HEK293T (cell line): ENCODE measurements at regions not wholly inside any gene's neighbourhood (a gene's known extent, or its start where the extent isn't known, plus 50 kb on each side); places are given as distances from the start of the nearest gene placed in this dataset.

Experiments
- CTCF ChIA-PET: fragments of 350-600 bp; formaldehyde crosslinking; extraction: SDS; loops from one replicate; lab custom pipeline; 2021; ENCODE audit warnings: antibody characterized with exemption, inconsistent platforms; lab: Yijun Ruan, JAX
- POLR2A ChIA-PET: fragments of 350-600 bp; formaldehyde crosslinking; extraction: SDS; loops from one replicate; lab custom pipeline; 2020; ENCODE audit warnings: antibody characterized with exemption, inconsistent platforms; lab: Yijun Ruan, JAX
- DNase-seq: peaks from one replicate; pipeline ENCODE4 v3.0.0; 2012; ENCODE audit warnings: mixed read lengths; ENCODE audit errors: extremely low spot score
- ARNT ChIP-seq: fragments of 450-650 bp; IDR thresholded peaks from 2 replicates; pipeline ENCODE4 v1.6.1; 2017; ENCODE audit warnings: mild to moderate bottlenecking
- BHLHE40 ChIP-seq: fragments of 450-650 bp; IDR thresholded peaks from 2 replicates; pipeline ENCODE4 v1.6.1; 2016; ENCODE audit warnings: mild to moderate bottlenecking, moderate library complexity, borderline replicate concordance
- CTBP1 ChIP-seq: fragments of 450-650 bp; IDR thresholded peaks from 2 replicates; pipeline ENCODE4 v1.6.1; 2016; ENCODE audit warnings: borderline replicate concordance
- ELF4 ChIP-seq: fragments of 450-650 bp; IDR thresholded peaks from 2 replicates; pipeline ENCODE4 v1.6.1; 2017; ENCODE audit warnings: antibody characterized with exemption
- FOXA1 ChIP-seq: fragments of 450-650 bp; IDR thresholded peaks from 2 replicates; pipeline ENCODE4 v1.6.1; 2016; ENCODE audit warnings: mild to moderate bottlenecking
- FOXK2 ChIP-seq: fragments of 450-650 bp; IDR thresholded peaks from 2 replicates; pipeline ENCODE4 v1.6.1; 2016; ENCODE audit warnings: mild to moderate bottlenecking
- FOXM1 ChIP-seq: fragments of 450-650 bp; IDR thresholded peaks from 2 replicates; pipeline ENCODE4 v1.6.1; 2017; ENCODE audit warnings: mild to moderate bottlenecking, borderline replicate concordance
- HDGF ChIP-seq: fragments of 450-650 bp; IDR thresholded peaks from 2 replicates; pipeline ENCODE4 v1.6.1; 2017; ENCODE audit warnings: antibody characterized with exemption, borderline replicate concordance
- L3MBTL2 ChIP-seq: fragments of 450-650 bp; conservative IDR thresholded peaks from 2 replicates; pipeline ENCODE4 v1.6.1; 2016; ENCODE audit warnings: mild to moderate bottlenecking
- LEF1 ChIP-seq: fragments of 450-650 bp; IDR thresholded peaks from 2 replicates; pipeline ENCODE4 v1.6.1; 2017; ENCODE audit warnings: mild to moderate bottlenecking, borderline replicate concordance
- NFRKB ChIP-seq: fragments of 450-650 bp; IDR thresholded peaks from 2 replicates; pipeline ENCODE4 v1.6.1; 2016; ENCODE audit warnings: mild to moderate bottlenecking, moderate library complexity
- SP1 ChIP-seq: fragments of 450-650 bp; IDR thresholded peaks from 2 replicates; pipeline ENCODE4 v1.6.1; 2017
- SUZ12 ChIP-seq: fragments of 450-650 bp; IDR thresholded peaks from 2 replicates; pipeline ENCODE4 v1.6.1; 2016; ENCODE audit warnings: mild to moderate bottlenecking
- TARDBP ChIP-seq: fragments of 450-650 bp; IDR thresholded peaks from 2 replicates; pipeline ENCODE4 v1.6.1; 2016
- ZNF384 ChIP-seq: fragments of 450-650 bp; IDR thresholded peaks from 2 replicates; pipeline ENCODE4 v1.6.1; 2016
- TF ChIP-seq, protein P1 (sequence below): fragments of 450-650 bp; IDR thresholded peaks from 2 replicates; pipeline ENCODE4 v1.6.1; 2016

DNA sequence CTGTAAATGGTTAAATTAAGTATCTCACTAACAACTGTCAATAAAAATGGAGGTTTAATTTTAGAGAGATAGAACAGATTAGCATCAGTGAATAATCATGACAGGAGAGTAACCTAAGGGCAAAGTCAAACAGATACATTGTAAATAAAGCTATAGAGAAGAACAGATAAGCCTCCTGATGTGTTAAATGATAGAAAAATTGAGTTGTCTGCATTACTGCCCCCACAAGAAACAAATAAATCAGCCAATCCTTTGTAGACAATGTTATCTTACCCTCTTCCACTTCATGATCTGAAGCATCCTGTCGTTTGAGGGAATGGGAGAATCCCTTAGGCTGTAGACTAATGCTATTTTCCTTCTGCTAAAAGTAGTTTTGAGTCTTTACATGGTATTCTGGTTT is 147.8 kb downstream of the PCDH18 start:
- ChIA-PET CTCF (no interaction called here), POLR2A (no interaction called here)
- TF ChIP-seq ARNT: no peak
- TF ChIP-seq ELF4: no peak
- no peak for TF ChIP-seq L3MBTL2
- no peak for TF ChIP-seq FOXM1
- TF ChIP-seq LEF1: no peak
- TF ChIP-seq FOXA1: no peak
- TF ChIP-seq SUZ12: no peak
- TF ChIP-seq TARDBP: no peak
- TF ChIP-seq FOXK2: no peak
- TF ChIP-seq CTBP1: no peak
- TF ChIP-seq, protein P1, sequence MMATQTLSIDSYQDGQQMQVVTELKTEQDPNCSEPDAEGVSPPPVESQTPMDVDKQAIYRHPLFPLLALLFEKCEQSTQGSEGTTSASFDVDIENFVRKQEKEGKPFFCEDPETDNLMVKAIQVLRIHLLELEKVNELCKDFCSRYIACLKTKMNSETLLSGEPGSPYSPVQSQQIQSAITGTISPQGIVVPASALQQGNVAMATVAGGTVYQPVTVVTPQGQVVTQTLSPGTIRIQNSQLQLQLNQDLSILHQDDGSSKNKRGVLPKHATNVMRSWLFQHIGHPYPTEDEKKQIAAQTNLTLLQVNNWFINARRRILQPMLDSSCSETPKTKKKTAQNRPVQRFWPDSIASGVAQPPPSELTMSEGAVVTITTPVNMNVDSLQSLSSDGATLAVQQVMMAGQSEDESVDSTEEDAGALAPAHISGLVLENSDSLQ: no peak
- no peak for TF ChIP-seq ZNF384
- TF ChIP-seq NFRKB: no peak
- no peak for TF ChIP-seq SP1
- TF ChIP-seq HDGF: no peak
- TF ChIP-seq BHLHE40: no peak
- no peak for DNase-seq

DNA sequence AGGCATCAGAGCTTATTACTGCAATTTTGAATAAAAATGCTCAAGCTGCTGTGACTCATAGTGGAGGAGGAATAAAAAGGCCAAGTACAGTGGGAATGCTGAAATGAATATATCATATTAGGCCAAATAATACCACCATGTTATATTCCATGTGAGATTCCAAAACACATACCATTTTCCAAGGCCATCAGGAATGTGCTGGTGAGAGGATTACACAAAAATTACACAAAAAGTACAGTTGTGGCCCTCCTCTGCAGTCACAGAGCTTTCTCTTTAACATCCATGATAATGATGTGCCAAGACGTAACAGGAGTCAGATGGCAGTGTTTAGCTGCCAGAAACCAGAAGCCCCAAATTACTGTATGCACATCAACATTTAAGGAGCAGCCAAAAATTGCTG is 153.5 kb downstream of the PCDH18 start:
- POLR2A ChIA-PET: no interaction called here
- DNase-seq: no peak
- CTCF ChIA-PET: no interaction called here
- TF ChIP-seq SP1 (no peak), L3MBTL2 (no peak), NFRKB (no peak), FOXK2 (no peak), BHLHE40 (no peak), HDGF (no peak)
- TF ChIP-seq, protein P1: no peak

GRCh38 chr4:137378393-137378792 is 153.9 kb downstream of the PCDH18 start:
- TF ChIP-seq FOXA1 (no peak), L3MBTL2 (no peak), SP1 (no peak), ZNF384 (no peak), HDGF (no peak), CTBP1 (no peak), LEF1 (no peak), FOXM1 (no peak), FOXK2 (no peak), NFRKB (no peak), SUZ12 (no peak), ELF4 (no peak), ARNT (no peak), TARDBP (no peak), BHLHE40 (no peak)
- TF ChIP-seq, protein P1: no peak
- ChIA-PET CTCF (no interaction called here), POLR2A (no interaction called here)
- DNase-seq: no peak

DNA sequence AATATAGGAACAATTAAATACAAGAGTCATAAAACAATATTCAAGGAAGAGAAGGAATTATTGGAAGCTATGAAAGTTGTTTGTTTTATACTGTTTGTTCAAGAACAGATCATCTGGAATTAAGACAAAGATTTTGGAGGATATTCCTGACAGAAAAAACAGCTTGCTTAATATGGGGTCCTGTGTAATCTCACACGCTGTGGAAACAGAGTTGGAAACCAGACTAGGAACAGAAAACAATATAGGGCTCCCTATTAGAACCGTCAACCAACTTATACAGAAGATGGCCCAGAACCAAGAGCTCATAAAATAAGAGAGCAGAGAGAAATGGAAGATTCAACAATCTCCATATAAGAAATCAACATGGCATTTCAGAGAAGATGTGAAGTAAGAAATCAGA is 156.0 kb downstream of the PCDH18 start:
- TF ChIP-seq CTBP1 (no peak), ELF4 (no peak), FOXA1 (no peak), TARDBP (no peak), ZNF384 (no peak), LEF1 (no peak), FOXK2 (no peak), HDGF (no peak), BHLHE40 (no peak), ARNT (no peak), NFRKB (no peak), L3MBTL2 (no peak), FOXM1 (no peak)
- TF ChIP-seq, protein P1: no peak
- CTCF ChIA-PET: no interaction called here
- POLR2A ChIA-PET: no interaction called here
- no peak for DNase-seq

- no peak for TF ChIP-seq CTBP1
- ChIA-PET CTCF (interaction anchor here (0.6 kb wide), 1 partner anchor 291 kb away, joined by 7 read pairs; no protein-coding TSS in a partner anchor), POLR2A (no interaction called here)
- no peak for DNase-seq
Observed at GRCh38 chr4:137375111-137375850, 157.0 kb downstream of the PCDH18 start.

DNA sequence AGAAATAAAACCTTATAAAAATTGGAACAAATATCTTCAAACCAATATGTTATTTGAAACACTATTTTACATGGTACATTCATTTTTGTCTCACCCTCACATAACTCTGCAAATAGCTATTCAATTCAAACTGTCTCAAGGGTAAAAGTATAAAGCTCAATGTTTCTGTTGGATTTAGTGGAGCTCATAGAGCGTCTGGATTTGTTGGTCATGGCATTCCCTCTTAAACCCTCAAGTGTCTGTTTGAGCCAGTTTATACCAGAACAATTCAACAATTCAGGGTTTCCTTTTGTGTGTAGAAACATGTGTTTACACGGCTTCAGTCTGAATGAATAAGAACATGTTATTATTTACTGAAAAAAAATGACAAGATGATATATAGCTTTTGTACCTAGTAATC is 161.6 kb downstream of the PCDH18 start:
- TF ChIP-seq SP1: no peak
- TF ChIP-seq FOXA1: no peak
- TF ChIP-seq FOXM1: no peak
- no peak for TF ChIP-seq NFRKB
- no peak for TF ChIP-seq BHLHE40
- TF ChIP-seq CTBP1: no peak
- TF ChIP-seq, protein P1: no peak
- TF ChIP-seq HDGF: no peak
- TF ChIP-seq TARDBP: no peak
- TF ChIP-seq L3MBTL2: no peak
- no peak for TF ChIP-seq ZNF384
- no peak for TF ChIP-seq LEF1
- no peak for TF ChIP-seq SUZ12
- CTCF ChIA-PET: no interaction called here
- DNase-seq: no peak

More for the DNA sequence above, 161.6 kb downstream of the PCDH18 start:
- POLR2A ChIA-PET: no interaction called here
